H1 (cell line): ENCODE measurements at regions not wholly inside any gene's neighbourhood (a gene's known extent, or its start where the extent isn't known, plus 50 kb on each side); places are given as distances from the start of the nearest gene placed in this dataset.

Experiments
- CTCF ChIA-PET: fragments of 300-600 bp; sonication (Branson Sonifier 250); formaldehyde crosslinking; loops from one replicate; lab custom pipeline; 2021; ENCODE audit not compliant: partially characterized antibody; lab: Charles Lee
- POLR2A ChIA-PET: fragments of 300-600 bp; sonication (Branson Sonifier 250); formaldehyde crosslinking; loops from one replicate; lab custom pipeline; 2021; ENCODE audit warnings: inconsistent platforms; ENCODE audit not compliant: partially characterized antibody; lab: Charles Lee
- DNase-seq, 2 experiments: peaks; one replicate each; pipeline versions ENCODE4 v3.0.0 to v3.0.0-alpha.2; 2010 to 2022; ENCODE audit warnings: low spot score in 2 of 2, low read depth in 1 of 2, mixed read lengths in 1 of 2
- FAIRE-seq: peaks from 2 replicates; lab custom pipeline; 2011; peaks lifted over from hg19 to GRCh38; lab: Jason Lieb, UNC
- H2AFZ ChIP-seq: 2 replicates; pipeline ENCODE4 v1.8.1; 2012; ENCODE audit warnings: low read length, inconsistent platforms
- H2AK5ac ChIP-seq: 2 replicates; pipeline ENCODE4 v1.6.1; 2013; ENCODE audit warnings: low read depth, low read length
- H2BK120ac ChIP-seq: replicated peaks from 2 replicates; pipeline ENCODE3; 2013; ENCODE audit warnings: low read depth, low read length, inconsistent platforms
- H2BK12ac ChIP-seq: 2 replicates; pipeline ENCODE4 v1.6.1; 2013; ENCODE audit warnings: low read depth, low read length
- H2BK15ac ChIP-seq: 2 replicates; pipeline ENCODE4 v1.6.1; 2013; ENCODE audit warnings: low read length
- H2BK20ac ChIP-seq: 2 replicates; pipeline ENCODE4 v1.6.1; 2013; ENCODE audit warnings: low read length
- H2BK5ac ChIP-seq: 2 replicates; pipeline ENCODE4 v1.6.1; 2013; ENCODE audit warnings: low read depth, low read length
- H3K14ac ChIP-seq: 2 replicates; pipeline ENCODE4 v1.6.1; 2013; ENCODE audit warnings: inconsistent platforms; ENCODE audit not compliant: insufficient read length
- H3K18ac ChIP-seq: 2 replicates; pipeline ENCODE4 v1.6.1; 2013; ENCODE audit warnings: low read length; ENCODE audit errors: extremely low read depth
- H3K23ac ChIP-seq: 2 replicates; pipeline ENCODE4 v1.6.1; 2013; ENCODE audit warnings: inconsistent platforms; ENCODE audit not compliant: insufficient read length
- H3K23me2 ChIP-seq: 2 replicates; pipeline ENCODE4 v1.6.1; 2013; ENCODE audit warnings: low read depth, low read length
- H3K27ac ChIP-seq: 2 replicates; pipeline ENCODE4 v1.6.1; 2011; ENCODE audit warnings: low read depth, low read length, inconsistent platforms
- H3K27me3 ChIP-seq, 4 experiments: replicated peaks in 1 of 4; 1 replicate in 1 of 4; 2 replicates in 3 of 4; pipeline versions ENCODE4 v1.6.1 to v1.8.1; 2011 to 2013; ENCODE audit warnings: low read length in 3 of 4, mild to moderate bottlenecking in 3 of 4, inconsistent platforms in 2 of 4, mixed read lengths in 2 of 4, moderate library complexity in 1 of 4; ENCODE audit not compliant: control insufficient read depth in 3 of 4, insufficient read depth in 3 of 4; ENCODE audit errors: extremely low read depth in 1 of 4
- H3K36me3 ChIP-seq, 4 experiments: 2 replicates each; pipeline versions ENCODE4 v1.6.1 to v1.8.1; 2011 to 2013; ENCODE audit warnings: mild to moderate bottlenecking in 4 of 4, low read length in 3 of 4, moderate library complexity in 2 of 4, control low read depth in 1 of 4, inconsistent platforms in 1 of 4; ENCODE audit not compliant: insufficient read depth in 4 of 4, control insufficient read depth in 2 of 4
- H3K4ac ChIP-seq: replicated peaks from 2 replicates; pipeline ENCODE3; 2013; ENCODE audit warnings: low read length, low read depth, mixed read lengths, inconsistent platforms; ENCODE audit not compliant: insufficient read length
- H3K4me1 ChIP-seq, 4 experiments: replicated peaks in 1 of 4; 1 replicate in 1 of 4; 2 replicates in 3 of 4; pipeline versions ENCODE4 v1.6.1 to v1.8.1; 2011 to 2013; ENCODE audit warnings: low read length in 3 of 4, inconsistent platforms in 2 of 4, mixed read lengths in 1 of 4; ENCODE audit not compliant: insufficient read depth in 4 of 4, control insufficient read depth in 3 of 4
- H3K4me2 ChIP-seq, 2 experiments: 2 replicates each; pipeline versions ENCODE4 v1.6.1 to v1.8.1; 2011 to 2013; ENCODE audit warnings: low read depth in 2 of 2, low read length in 2 of 2, control low read depth in 1 of 2, inconsistent platforms in 1 of 2, mild to moderate bottlenecking in 1 of 2; ENCODE audit not compliant: insufficient read depth in 1 of 2
- H3K4me3 ChIP-seq, 4 experiments: fragments of 200-600, 300-600 bp in 1 of 4; sonication (generic), shearing (Covaris generic), sonication (Bioruptor Twin) in 1 of 4; 2 replicates each; pipeline versions ENCODE4 v1.5.1 to v1.8.1; 2011 to 2016; ENCODE audit warnings: low read length in 4 of 4, low read depth in 3 of 4, control low read depth in 2 of 4, inconsistent platforms in 2 of 4, mild to moderate bottlenecking in 2 of 4, mixed read lengths in 1 of 4, moderate library complexity in 1 of 4; ENCODE audit not compliant: insufficient read depth in 2 of 4; ENCODE audit errors: extremely low read depth in 1 of 4
- H3K56ac ChIP-seq: replicated peaks from 2 replicates; pipeline ENCODE3; 2013; ENCODE audit warnings: low read depth, mild to moderate bottlenecking, mixed read lengths, low read length, inconsistent platforms; ENCODE audit not compliant: insufficient read length
- H3K79me1 ChIP-seq: 2 replicates; pipeline ENCODE4 v1.6.1; 2013; ENCODE audit warnings: low read depth, low read length, control low read depth
- H3K79me2 ChIP-seq, 2 experiments: 2 replicates each; pipeline versions ENCODE4 v1.6.1 to v1.8.1; 2012 to 2013; ENCODE audit warnings: low read length in 2 of 2, mild to moderate bottlenecking in 2 of 2, inconsistent platforms in 1 of 2; ENCODE audit not compliant: insufficient read depth in 2 of 2, control insufficient read depth in 1 of 2
- H3K9ac ChIP-seq, 4 experiments: replicated peaks in 1 of 4; 1 replicate in 1 of 4; 2 replicates in 3 of 4; pipeline versions ENCODE4 v1.6.1 to v1.8.1; 2011 to 2013; ENCODE audit warnings: low read depth in 3 of 4, low read length in 3 of 4, control low read depth in 2 of 4, mild to moderate bottlenecking in 2 of 4, moderate library complexity in 2 of 4, inconsistent platforms in 1 of 4; ENCODE audit errors: extremely low read depth in 1 of 4
- H3K9me3 ChIP-seq, 2 experiments: 2 replicates each; pipeline versions ENCODE4 v1.6.1 to v1.8.1; 2012 to 2013; ENCODE audit warnings: mild to moderate bottlenecking in 2 of 2, moderate library complexity in 2 of 2, control low read depth in 1 of 2, inconsistent platforms in 1 of 2, low read depth in 1 of 2, low read length in 1 of 2, mixed read lengths in 1 of 2; ENCODE audit not compliant: insufficient read depth in 2 of 2
- H4K20me1 ChIP-seq, 2 experiments: replicated peaks in 1 of 2; 2 replicates each; pipeline versions ENCODE3 to v1.8.1; 2011 to 2013; ENCODE audit warnings: inconsistent platforms in 2 of 2, low read length in 2 of 2, mild to moderate bottlenecking in 1 of 2; ENCODE audit not compliant: insufficient read depth in 2 of 2, control insufficient read depth in 1 of 2
- H4K5ac ChIP-seq: 2 replicates; pipeline ENCODE4 v1.6.1; 2013; ENCODE audit warnings: low read length, low read depth, mixed read lengths, inconsistent platforms; ENCODE audit not compliant: insufficient read length
- H4K8ac ChIP-seq: 2 replicates; pipeline ENCODE4 v1.8.0; 2013; ENCODE audit warnings: mild to moderate bottlenecking, moderate library complexity, low read length, inconsistent platforms; ENCODE audit not compliant: insufficient read depth; ENCODE audit errors: extremely low read depth
- H4K91ac ChIP-seq: replicated peaks from 2 replicates; pipeline ENCODE3; 2013; ENCODE audit warnings: low read length, mixed read lengths, inconsistent platforms; ENCODE audit not compliant: insufficient read length
- BACH1 ChIP-seq: IDR thresholded peaks from 2 replicates; pipeline ENCODE4 v1.6.1; 2012; ENCODE audit warnings: low read length, improper control_type of control experiment
- BCL11A ChIP-seq, 2 experiments: IDR thresholded peaks; one replicate each; pipeline ENCODE4 v1.6.1; 2011; ENCODE audit warnings: low read depth in 2 of 2, low read length in 2 of 2, mild to moderate bottlenecking in 2 of 2
- CBX8 ChIP-seq: fragments of 300-800, 300-1000 bp; sonication (generic); IDR thresholded peaks from 2 replicates; pipeline ENCODE4 v1.7.1; 2016; ENCODE audit warnings: low read depth, low read length, borderline replicate concordance
- CEBPB ChIP-seq: IDR thresholded peaks from 2 replicates; pipeline ENCODE4 v1.6.1; 2012; ENCODE audit warnings: low read depth, low read length
- FOSL1 ChIP-seq: IDR thresholded peaks from 2 replicates; pipeline ENCODE4 v1.6.1; 2011; ENCODE audit warnings: mild to moderate bottlenecking, low read depth, low read length, moderate library complexity; ENCODE audit not compliant: insufficient read depth
- NANOG ChIP-seq: IDR thresholded peaks from 2 replicates; pipeline ENCODE4 v1.6.1; 2011; ENCODE audit warnings: low read length, low read depth, mild to moderate bottlenecking, inconsistent platforms; ENCODE audit not compliant: insufficient read depth, poor library complexity, severe bottlenecking
- RFX5 ChIP-seq: IDR thresholded peaks from 2 replicates; pipeline ENCODE4 v1.6.1; 2011; ENCODE audit warnings: low read depth, low read length, improper control_type of control experiment, borderline replicate concordance
- SP1 ChIP-seq: IDR thresholded peaks from 2 replicates; pipeline ENCODE4 v1.6.1; 2011; ENCODE audit warnings: low read depth, low read length
- WGBS, 2 experiments: shearing (Covaris generic) in 1 of 2; methylation state at CpG; one replicate each; pipeline versions ENCODE4 v1.1.6 to v1.1.7; 2013 to 2015; ENCODE audit warnings: low lambda C conversion rate in 2 of 2, mixed read lengths in 2 of 2, inconsistent platforms in 1 of 2, low coverage in 1 of 2, missing lambda C conversion rate in 1 of 2; ENCODE audit not compliant: insufficient replicate concordance in 2 of 2, insufficient coverage in 1 of 2, insufficient read length in 1 of 2; ENCODE audit errors: extremely low coverage in 1 of 2, missing lambda C conversion rate in 1 of 2; 5-methylcytosine and 5-hydroxymethylcytosine counted together
- TF ChIP-seq, protein P1 (sequence below): IDR thresholded peaks from 2 replicates; pipeline ENCODE4 v1.6.1; 2012; ENCODE audit warnings: inconsistent platforms
- TF ChIP-seq, protein P2 (sequence below): IDR thresholded peaks from 2 replicates; pipeline ENCODE4 v1.6.1; 2012; ENCODE audit warnings: inconsistent platforms

DNA sequence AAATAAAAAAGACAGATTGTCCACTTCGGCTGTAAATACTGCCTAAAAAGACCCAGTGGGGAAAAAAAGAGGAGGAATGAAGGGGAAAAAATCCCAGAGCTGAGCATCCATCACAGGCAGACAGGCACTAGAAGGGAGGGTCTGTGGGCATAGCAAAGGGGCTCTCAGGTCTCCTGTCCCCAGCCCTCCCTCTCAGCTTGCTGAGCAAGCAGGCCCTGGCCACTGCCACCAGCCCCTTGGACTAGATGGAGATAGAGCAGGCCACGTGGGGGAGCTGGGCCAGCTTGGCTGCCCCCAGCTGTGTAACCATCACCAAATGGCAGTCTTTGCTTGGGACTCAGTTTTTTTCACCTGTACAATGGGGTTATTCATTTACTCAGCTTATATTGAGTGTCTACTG, 141.6 kb upstream of the UNC5B start:
- no peaks in the 10 kb centered on the region for H3K79me1 ChIP-seq
- H2BK5ac ChIP-seq, result no peak overlapping the region
- TF ChIP-seq FOSL1 (no peak), CEBPB (no peak), BCL11A (IDR thresholded peaks at IDR 0.05; ENCODE audit: low read depth in 2 of 2, low read length in 2 of 2) (no peak), NANOG (no peak), SP1 (no peak), BACH1 (no peak), CBX8 (no peak), RFX5 (no peak)
- TF ChIP-seq, protein P1, sequence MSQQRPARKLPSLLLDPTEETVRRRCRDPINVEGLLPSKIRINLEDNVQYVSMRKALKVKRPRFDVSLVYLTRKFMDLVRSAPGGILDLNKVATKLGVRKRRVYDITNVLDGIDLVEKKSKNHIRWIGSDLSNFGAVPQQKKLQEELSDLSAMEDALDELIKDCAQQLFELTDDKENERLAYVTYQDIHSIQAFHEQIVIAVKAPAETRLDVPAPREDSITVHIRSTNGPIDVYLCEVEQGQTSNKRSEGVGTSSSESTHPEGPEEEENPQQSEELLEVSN, result no peak
- TF ChIP-seq, protein P2, sequence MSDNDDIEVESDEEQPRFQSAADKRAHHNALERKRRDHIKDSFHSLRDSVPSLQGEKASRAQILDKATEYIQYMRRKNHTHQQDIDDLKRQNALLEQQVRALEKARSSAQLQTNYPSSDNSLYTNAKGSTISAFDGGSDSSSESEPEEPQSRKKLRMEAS, result no peak
- no peak overlapping the region for H4K5ac ChIP-seq
- H4K91ac ChIP-seq, result no peak overlapping the region
- H2AFZ ChIP-seq, result no peak overlapping the region
- no peak overlapping the region for H3K4me2 ChIP-seq
- no peak overlapping the region for H3K56ac ChIP-seq
- FAIRE-seq (no peak), DNase-seq (no peak)
- CTCF ChIA-PET, result interaction anchor here (1.0 to 2.1 kb wide), 8 partner anchors 17 to 213 kb away, joined by 3 to 5 read pairs (median 3); no protein-coding TSS in a partner anchor
- peaks cover 0 to 13% (median 1%) of the 10 kb centered on the region in 4 experiments; a peak in 3 of 7 replicates for H3K4me1 ChIP-seq
- no peaks in the 10 kb centered on the region for H4K20me1 ChIP-seq
- no peak overlapping the region for H3K18ac ChIP-seq
- 75% methylated on average over 2 of the region's 2 CpGs; no CpG with 5 or more reads in 1 of the 2 experiments for WGBS, 2 experiments
- H2BK20ac ChIP-seq, result no peak overlapping the region
- no peak overlapping the region for H4K8ac ChIP-seq
- H2BK15ac ChIP-seq, result no peak overlapping the region
- H3K23me2 ChIP-seq, result no peaks in the 10 kb centered on the region
- H3K14ac ChIP-seq, result no peak overlapping the region
- POLR2A ChIA-PET, result interaction anchor here (1.6 kb wide), 1 partner anchor 11 kb away, joined by 4 read pairs; no protein-coding TSS in a partner anchor
- H3K23ac ChIP-seq, result no peak overlapping the region
- no peak overlapping the region for H2BK12ac ChIP-seq
- H3K79me2 ChIP-seq, result no peaks in the 10 kb centered on the region
- no peak overlapping the region for H2BK120ac ChIP-seq
- H3K4ac ChIP-seq, result no peak overlapping the region
- no peak overlapping the region for H3K27ac ChIP-seq
- H3K36me3 ChIP-seq, result no peaks in the 10 kb centered on the region
- no peaks in the 10 kb centered on the region; a peak in 1 of 7 replicates for H3K27me3 ChIP-seq
- H3K4me3 ChIP-seq, result no peak overlapping the region
- H3K9ac ChIP-seq, result no peak overlapping the region
- no peaks in the 10 kb centered on the region for H3K9me3 ChIP-seq
- no peak overlapping the region for H2AK5ac ChIP-seq
